ENCODE measurements at regions not wholly inside any gene's neighbourhood (a gene's known extent, or its start where the extent isn't known, plus 50 kb on each side); places are given as distances from the start of the nearest gene placed in this dataset.

DNA sequence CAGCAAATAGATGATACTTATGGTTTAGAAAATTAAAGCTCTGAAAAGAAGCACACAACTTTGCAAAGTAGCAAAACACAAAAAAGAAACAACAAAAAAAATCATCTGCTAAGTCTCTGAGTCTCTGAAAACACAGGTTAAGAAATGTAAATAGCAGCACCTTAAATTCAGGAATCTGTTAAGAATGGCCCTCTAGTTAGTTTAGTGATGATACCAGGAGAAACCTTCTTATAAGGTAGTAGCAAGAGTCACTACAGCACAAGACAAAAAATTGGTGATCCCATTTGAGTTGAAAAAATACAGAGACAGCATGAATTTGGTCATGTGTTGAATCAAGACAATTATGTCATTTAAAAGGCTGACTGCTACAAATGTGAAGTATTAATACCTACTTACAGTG is 308.2 kb upstream of the ADGRL3 start:
- TF ChIP-seq SIN3A (IDR thresholded peaks at IDR 0.05; ENCODE audit: borderline replicate concordance, insufficient read depth, low read length) (no peak), REST (IDR thresholded peaks at IDR 0.05; ENCODE audit: insufficient read depth in 1 of 2, low read depth in 2 of 2, low read length in 2 of 2) (no peak), FOXP2 (optimal IDR thresholded peaks at IDR 0.05; ENCODE audit: borderline replicate concordance, extremely low read depth, extremely low read length, insufficient read depth) (no peak)

- TF ChIP-seq SIN3A (IDR thresholded peaks at IDR 0.05; ENCODE audit: borderline replicate concordance, insufficient read depth, low read length), result no peak
- TF ChIP-seq TAF1 (IDR thresholded peaks at IDR 0.05; ENCODE audit: borderline replicate concordance, insufficient read depth, low read length), result no peak
- TF ChIP-seq REST (IDR thresholded peaks at IDR 0.05; ENCODE audit: insufficient read depth in 1 of 2, low read depth in 2 of 2, low read length in 2 of 2), result no peak
- TF ChIP-seq POLR2AphosphoS5 (IDR thresholded peaks at IDR 0.05; ENCODE audit: low read depth, low read length), result no peak
- TF ChIP-seq FOXP2 (optimal IDR thresholded peaks at IDR 0.05; ENCODE audit: borderline replicate concordance, extremely low read depth, extremely low read length, insufficient read depth), result no peak
Measured at GRCh38 chr4:60897415-60897814, 302.7 kb upstream of the ADGRL3 start.

DNA sequence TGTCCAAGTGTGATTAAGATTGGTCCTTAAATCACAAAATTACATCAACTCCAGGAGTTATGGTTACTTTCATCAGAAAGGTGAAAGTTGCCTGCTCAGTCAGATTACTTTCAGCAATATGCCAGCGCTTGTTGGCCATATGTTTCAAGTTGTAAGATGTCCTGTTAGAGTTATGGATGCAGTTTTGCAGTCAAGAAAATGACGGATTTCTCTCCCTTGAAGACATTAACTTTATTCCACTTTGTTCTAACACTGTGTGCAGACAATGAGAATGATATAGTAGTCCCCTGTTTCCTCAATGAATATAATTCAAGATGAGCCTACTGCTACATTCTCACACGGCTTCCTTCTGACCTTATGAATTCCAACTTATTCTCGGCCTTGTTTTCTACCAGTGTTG is 295.0 kb upstream of the ADGRL3 start:
- TF ChIP-seq SIN3A (IDR thresholded peaks at IDR 0.05; ENCODE audit: borderline replicate concordance, insufficient read depth, low read length), result no peak
- no peak for TF ChIP-seq TAF1 (IDR thresholded peaks at IDR 0.05; ENCODE audit: borderline replicate concordance, insufficient read depth, low read length)
- TF ChIP-seq FOXP2 (optimal IDR thresholded peaks at IDR 0.05; ENCODE audit: borderline replicate concordance, extremely low read depth, extremely low read length, insufficient read depth), result no peak
- no peak for TF ChIP-seq REST (IDR thresholded peaks at IDR 0.05; ENCODE audit: insufficient read depth in 1 of 2, low read depth in 2 of 2, low read length in 2 of 2)
- TF ChIP-seq POLR2AphosphoS5 (IDR thresholded peaks at IDR 0.05; ENCODE audit: low read depth, low read length), result no peak

DNA sequence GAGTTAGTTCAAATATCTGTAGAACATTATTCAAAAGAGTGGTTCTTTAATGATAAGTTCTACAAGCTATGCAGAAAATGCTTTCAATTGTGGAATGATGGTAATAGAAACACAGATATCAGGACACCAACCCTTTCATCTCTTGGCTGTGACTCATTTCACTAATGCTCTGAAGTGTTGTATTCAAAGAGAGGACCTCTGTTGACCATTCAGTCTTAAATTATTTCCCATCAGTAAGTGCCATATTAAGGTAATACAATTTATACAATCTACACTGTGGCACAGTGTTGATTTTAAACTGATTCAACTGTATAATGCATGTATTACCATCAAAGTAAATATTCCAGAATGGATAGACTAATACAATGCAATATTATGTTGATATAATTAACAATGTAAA is 289.0 kb upstream of the ADGRL3 start:
- TF ChIP-seq POLR2AphosphoS5 (IDR thresholded peaks at IDR 0.05; ENCODE audit: low read depth, low read length) (no peak), FOXP2 (optimal IDR thresholded peaks at IDR 0.05; ENCODE audit: borderline replicate concordance, extremely low read depth, extremely low read length, insufficient read depth) (no peak), TAF1 (IDR thresholded peaks at IDR 0.05; ENCODE audit: borderline replicate concordance, insufficient read depth, low read length) (no peak), REST (IDR thresholded peaks at IDR 0.05; ENCODE audit: insufficient read depth in 1 of 2, low read depth in 2 of 2, low read length in 2 of 2) (no peak), SIN3A (IDR thresholded peaks at IDR 0.05; ENCODE audit: borderline replicate concordance, insufficient read depth, low read length) (no peak)

DNA sequence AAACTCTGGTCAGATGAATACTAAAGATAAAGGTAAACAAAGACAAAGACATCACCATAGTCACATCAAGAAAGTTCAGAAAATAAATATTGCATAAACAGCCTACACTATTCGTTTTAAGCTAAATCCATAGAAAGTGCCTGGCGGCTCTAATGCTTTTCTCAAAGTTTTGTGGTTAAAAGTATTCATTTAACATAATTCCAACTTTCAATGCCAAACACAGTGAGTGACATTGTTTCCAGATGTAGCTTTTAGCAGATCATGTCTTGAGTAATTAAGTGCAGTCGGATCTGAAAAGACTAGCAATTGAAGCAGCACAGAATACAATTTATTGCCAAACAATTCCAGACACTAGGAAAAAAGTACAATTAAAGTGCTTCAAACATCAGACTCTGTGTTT is 287.1 kb upstream of the ADGRL3 start:
- TF ChIP-seq POLR2AphosphoS5 (IDR thresholded peaks at IDR 0.05; ENCODE audit: low read depth, low read length) (no peak), SIN3A (IDR thresholded peaks at IDR 0.05; ENCODE audit: borderline replicate concordance, insufficient read depth, low read length) (no peak), FOXP2 (optimal IDR thresholded peaks at IDR 0.05; ENCODE audit: borderline replicate concordance, extremely low read depth, extremely low read length, insufficient read depth) (no peak), TAF1 (IDR thresholded peaks at IDR 0.05; ENCODE audit: borderline replicate concordance, insufficient read depth, low read length) (no peak), REST (IDR thresholded peaks at IDR 0.05; ENCODE audit: insufficient read depth in 1 of 2, low read depth in 2 of 2, low read length in 2 of 2) (no peak)

Measured in PFSK-1 (cell line).